Inflammatory macrophage (primary cell): ENCODE measurements at regions not wholly inside any gene's neighbourhood (a gene's known extent, or its start where the extent isn't known, plus 50 kb on each side); places are given as distances from the start of the nearest gene placed in this dataset.
"Not testable (repeated sequence)": the region's sequence is repeated elsewhere in the genome, so short reads cannot be mapped to it uniquely, and the experiment has no call there.

Experiments
- DNase-seq, 2 donors: peaks; one replicate each; pipeline ENCODE4 v3.0.0-alpha.2; 2020 to 2022

- no peak for DNase-seq
Measured at GRCh38 chr7:91570560-91570959, 306.3 kb downstream of the FZD1 start.

DNA sequence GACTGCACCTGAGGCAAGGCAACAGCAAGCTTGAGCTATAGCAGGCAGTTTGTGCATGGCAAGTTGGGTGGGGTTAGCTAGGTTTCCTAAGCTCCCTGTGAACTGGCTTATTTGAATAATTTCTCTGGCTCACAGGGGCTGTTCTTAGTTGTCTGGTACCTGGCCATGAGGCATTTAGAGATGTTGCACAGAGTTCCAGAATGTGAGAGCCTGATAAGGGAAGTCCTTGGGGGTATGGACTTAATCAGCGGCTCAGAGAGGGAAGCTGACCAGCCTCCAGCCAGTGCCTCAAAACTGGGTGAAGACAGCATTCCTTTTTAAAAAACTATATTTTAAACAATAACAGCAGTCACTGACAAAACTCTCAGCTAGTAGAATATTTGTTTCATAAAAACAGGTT lies 307.4 kb downstream of the FZD1 start:
- no peak for DNase-seq

DNA sequence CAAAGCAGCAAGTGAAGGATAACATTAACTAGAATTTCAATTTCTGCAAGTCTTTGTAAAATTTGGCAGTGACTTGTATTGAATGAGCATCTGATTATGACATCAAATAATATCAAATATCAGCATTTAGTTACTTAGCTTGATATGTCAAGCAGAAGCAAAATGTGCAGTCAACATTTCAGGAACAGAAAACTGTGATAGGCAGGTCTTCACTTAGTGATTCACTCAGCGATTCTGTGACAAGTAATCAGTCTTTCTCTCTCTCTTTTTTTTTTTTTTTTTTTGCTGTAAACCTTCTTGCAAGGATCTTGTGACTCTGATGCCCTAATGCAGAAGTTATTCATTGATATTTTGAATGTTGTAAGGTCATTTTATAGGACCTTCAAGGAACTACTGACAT lies 307.1 kb downstream of the MTERF1 start:
- no peak for DNase-seq

- not testable (repeated sequence) for DNase-seq
Measured at GRCh38 chr7:91576459-91576858, 304.0 kb downstream of the MTERF1 start.

- DNase-seq = no peak
Measured at GRCh38 chr7:91579837-91580236, 300.7 kb downstream of the MTERF1 start.

GRCh38 chr7:91582799-91583477 lies 297.6 kb downstream of the MTERF1 start:
- no peak for DNase-seq

DNA sequence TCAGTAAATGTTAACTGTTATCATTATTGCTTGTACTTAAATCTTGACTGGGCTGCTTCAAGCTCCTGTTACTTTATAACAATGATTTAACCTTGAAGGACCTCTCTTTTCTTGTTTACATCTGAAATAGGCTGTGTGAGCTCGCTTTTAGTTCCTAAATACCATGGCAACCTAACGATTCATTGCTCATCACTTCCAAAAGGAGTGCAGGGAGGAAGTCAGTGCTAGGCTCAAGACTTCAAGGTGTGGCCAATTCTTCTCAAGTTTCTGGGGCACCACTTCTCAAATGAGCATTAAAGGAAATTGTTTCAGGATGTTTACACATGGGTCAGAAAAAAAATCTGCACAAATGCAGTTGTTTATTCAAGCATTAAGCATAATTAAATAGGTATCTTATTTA lies 284.2 kb downstream of the MTERF1 start:
- no peak for DNase-seq

GRCh38 chr7:91598791-91599190 lies 281.7 kb downstream of the MTERF1 start:
- DNase-seq = no peak

DNA sequence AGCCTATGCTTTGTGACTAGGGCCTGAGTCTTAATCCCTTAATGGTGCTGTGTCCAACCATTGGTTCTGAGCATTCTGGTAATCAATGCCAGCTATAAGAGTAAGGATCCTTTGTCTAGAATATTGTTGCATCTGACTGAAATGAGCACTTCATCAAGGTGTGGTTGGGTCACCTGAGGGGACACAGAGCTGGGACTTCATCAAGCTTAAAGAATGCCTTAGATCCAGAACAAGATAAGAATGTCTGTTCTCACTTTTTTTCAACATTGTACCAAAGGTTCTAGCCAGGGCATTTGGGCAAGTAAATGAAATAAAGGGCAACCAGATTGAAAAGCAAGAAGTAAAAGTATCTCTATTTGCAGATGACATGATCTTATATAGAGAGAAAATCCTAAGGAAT lies 280.4 kb downstream of the MTERF1 start:
- no peak for DNase-seq

GRCh38 chr7:91603707-91604106 lies 276.8 kb downstream of the MTERF1 start:
- no peak for DNase-seq

- no peak for DNase-seq
Measured at GRCh38 chr7:91608606-91609005, 271.9 kb downstream of the MTERF1 start.

DNA sequence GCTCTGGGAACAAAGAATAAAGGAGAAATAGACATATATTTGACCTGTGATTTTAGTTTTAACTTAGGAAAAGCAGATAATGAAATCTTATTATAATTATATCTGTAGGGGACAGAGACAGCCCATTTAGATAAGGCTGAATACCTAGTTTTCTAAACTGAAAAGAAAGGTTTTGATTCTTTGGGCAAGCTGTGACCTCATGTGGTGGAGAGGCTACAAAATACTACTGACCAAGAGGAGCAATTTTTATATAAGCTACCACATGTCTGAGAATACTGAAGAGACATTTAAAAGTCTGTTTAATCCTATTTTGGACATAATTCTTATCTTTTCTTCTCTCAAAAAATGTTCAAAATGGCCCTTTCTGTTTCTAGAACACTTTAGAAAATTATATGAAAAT lies 271.0 kb downstream of the MTERF1 start:
- DNase-seq = no peak

- DNase-seq = no peak
Measured at GRCh38 chr7:91614431-91614830, 266.1 kb downstream of the MTERF1 start.

DNA sequence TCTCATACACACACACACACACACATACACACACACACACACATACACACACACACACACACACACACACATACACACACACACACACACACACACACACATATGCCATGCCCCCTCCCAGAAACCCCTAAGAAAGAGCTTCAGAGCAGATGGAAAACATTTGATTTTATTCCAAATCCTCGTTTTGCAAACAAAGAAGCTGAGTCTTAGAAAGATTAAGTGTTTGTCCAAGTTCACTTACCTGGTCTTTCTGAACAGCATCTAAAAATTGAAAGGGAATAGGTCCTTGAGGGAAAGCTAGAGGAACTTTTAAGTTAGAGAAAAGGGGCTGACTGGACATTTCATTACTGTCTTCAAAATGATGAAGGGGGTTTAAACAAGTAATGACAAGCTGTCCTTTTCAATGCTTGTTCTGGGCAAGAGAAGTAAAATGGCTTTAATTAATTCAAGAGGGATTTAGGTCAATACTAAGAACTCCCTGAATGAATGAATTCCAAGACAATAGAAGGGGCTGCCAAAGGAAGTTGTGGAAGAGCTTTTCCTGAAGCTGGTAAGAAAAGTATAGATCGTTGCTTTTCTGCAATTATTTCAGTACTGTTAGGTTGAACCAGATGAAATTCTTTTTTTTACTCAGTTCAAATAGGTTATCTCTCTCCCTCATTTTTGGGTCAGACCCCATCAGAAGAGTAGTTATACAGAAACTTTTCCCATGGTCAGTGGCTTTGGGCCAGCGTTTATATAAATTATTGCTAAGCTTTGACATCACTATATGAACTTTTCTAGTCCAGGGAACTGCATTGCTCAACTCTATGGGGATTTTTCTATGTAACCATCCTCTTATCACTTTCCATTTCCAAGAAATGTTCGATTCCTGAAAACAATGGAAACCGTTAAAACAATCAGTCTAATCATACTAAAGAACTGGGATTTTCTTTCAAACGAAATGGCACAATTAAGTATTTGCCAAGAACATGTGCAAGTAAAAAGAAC lies 261.4 kb downstream of the MTERF1 start:
- no peak for DNase-seq

DNA sequence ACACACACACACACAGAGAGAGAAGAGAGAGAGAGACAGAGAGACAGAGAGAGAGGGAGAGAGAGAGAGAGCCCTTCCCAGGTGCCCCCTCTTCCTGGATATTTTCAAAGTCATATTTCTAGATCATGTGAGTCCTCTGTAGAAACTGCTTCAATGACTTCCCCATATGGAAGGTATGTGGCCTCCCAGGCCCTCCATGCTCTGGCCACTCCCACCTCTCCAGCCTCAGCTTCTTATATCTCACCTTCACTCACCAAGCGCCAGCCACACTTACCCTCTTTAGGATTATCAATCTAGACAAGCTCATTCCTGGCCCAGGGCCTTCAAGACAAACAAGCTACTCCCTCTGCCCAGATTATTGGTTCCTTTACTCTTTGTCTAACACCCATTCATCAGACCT lies 259.7 kb downstream of the MTERF1 start:
- DNase-seq = no peak

- not testable (repeated sequence) for DNase-seq
Measured at GRCh38 chr7:91627324-91627723, 253.2 kb downstream of the MTERF1 start.

GRCh38 chr7:91628742-91629141 lies 251.8 kb downstream of the MTERF1 start:
- DNase-seq = no peak

DNA sequence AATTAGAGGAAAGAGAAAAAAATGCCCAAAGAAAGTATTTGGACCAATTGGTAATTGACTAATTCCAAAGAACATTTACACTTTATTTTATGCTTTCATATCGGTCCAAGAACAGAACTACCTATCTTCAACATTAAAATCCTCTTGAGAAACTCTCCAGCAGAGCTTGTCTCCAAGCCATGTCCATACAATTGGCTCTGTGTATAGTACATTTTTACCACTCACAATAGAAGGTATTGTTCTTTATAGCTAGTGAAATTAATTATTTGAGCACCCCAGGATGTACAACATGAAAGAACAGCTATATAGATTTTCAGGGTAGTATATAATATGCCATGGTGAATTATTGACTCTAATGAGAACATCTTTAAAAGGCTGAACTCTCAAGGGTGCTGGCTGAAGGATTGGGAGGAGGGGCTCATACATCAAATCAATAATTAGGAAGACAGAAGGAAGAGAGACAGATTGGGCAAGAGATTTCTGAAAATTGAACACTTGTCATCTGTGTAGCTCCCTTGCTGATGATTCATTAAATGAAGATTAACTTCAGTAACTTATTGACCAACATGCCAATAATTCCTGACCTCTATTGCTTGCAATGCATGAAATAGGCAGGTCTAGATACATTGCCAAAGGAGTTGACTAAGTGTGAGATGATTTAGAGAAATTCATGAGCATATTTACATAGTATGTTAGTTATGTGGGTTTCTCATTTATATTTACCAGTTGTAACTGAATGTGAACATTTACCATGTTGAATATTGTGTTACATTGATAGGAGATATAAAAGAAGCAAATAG lies 249.7 kb downstream of the MTERF1 start:
- no peak for DNase-seq

GRCh38 chr7:91632234-91632940 lies 248.1 kb downstream of the MTERF1 start:
- DNase-seq = no peak

GRCh38 chr7:91633013-91633441 lies 247.5 kb downstream of the MTERF1 start:
- no peak for DNase-seq

DNA sequence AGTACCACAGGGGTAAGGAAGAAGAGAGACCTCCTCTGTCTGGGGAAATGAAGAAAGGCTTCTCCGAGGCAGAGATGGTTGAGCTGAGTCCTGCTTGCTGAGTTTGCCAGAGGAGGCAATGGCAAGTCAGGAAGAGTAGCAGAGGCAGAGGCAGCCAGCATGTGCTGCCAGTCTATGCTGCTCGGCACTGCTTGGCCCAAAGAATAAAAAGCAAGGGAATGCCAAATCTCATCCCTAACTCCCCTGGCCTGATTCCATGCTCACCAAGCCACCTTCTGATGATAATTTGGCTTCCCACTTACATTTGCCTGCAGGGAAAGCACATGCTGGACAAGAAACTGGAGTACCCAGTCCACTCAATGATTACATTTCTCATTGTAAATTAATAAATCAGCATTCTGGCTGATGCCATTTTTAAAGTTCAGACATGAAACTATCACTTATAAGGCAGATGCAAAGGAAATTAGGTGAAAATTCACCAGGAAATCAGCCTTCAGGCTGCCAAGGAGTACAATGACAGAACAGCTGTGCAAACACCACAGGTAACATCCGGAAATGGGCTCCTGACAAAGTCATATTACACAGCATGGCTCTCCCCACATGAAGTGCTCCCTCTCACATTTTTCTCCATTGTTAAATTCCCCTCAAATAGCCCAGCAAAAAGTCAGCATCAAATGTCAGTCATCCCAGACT lies 245.9 kb downstream of the MTERF1 start:
- DNase-seq = no peak
